SK-N-SH (cell line): ENCODE measurements at regions not wholly inside any gene's neighbourhood (a gene's known extent, or its start where the extent isn't known, plus 50 kb on each side); places are given as distances from the start of the nearest gene placed in this dataset.

ENCODE experiments used
- CTCF ChIA-PET: fragments of 300-600, 350-600 bp; formaldehyde crosslinking; extraction: SDS; loops from one replicate; lab custom pipeline; 2021; lab: Yijun Ruan, JAX
- POLR2A ChIA-PET: fragments of 350-600 bp; sonication (Branson Sonifier 250); formaldehyde crosslinking; extraction: SDS; loops from one replicate; lab custom pipeline; 2020; ENCODE audit warnings: antibody characterized with exemption, inconsistent platforms; lab: Yijun Ruan, JAX
- DNase-seq: peaks from one replicate; pipeline ENCODE4 v3.0.0; 2012
- H2AFZ ChIP-seq: fragments of 200-600 bp; sonication (generic); 2 replicates; pipeline ENCODE4 v1.8.1; 2016; ENCODE audit warnings: antibody characterized with exemption, mild to moderate bottlenecking, low read depth
- H3F3A ChIP-seq: fragments of 200-600 bp; sonication (generic); replicated peaks from 2 replicates; pipeline ENCODE3; 2016; ENCODE audit warnings: antibody characterized with exemption, mild to moderate bottlenecking; ENCODE audit not compliant: insufficient read depth
- H3K27ac ChIP-seq, 2 experiments: fragments of 200-500 bp in 1 of 2; fragments of 200-600 bp in 1 of 2; sonication (Bioruptor generic) in 1 of 2; sonication (generic), shearing (Covaris generic) in 1 of 2; 2 replicates each; pipeline versions ENCODE4 v1.5.1 to v1.6.1; 2014 to 2016; ENCODE audit warnings: low read depth in 2 of 2, inconsistent platforms in 1 of 2, low read length in 1 of 2, mild to moderate bottlenecking in 1 of 2, mixed read lengths in 1 of 2
- H3K27me3 ChIP-seq: fragments of 200-600 bp; sonication (generic), shearing (Covaris generic); 2 replicates; pipeline ENCODE4 v1.6.1; 2016; ENCODE audit warnings: mixed run types; ENCODE audit not compliant: insufficient read depth
- H3K36me3 ChIP-seq, 2 experiments: fragments of 200-500 bp in 1 of 2; fragments of 200-600 bp in 1 of 2; sonication (Bioruptor generic) in 1 of 2; sonication (generic) in 1 of 2; replicated peaks in 1 of 2; 2 replicates each; pipeline versions ENCODE3 to v1.5.1; 2014 to 2016; ENCODE audit warnings: low read length in 1 of 2, mild to moderate bottlenecking in 1 of 2; ENCODE audit not compliant: insufficient read depth in 2 of 2, control insufficient read depth in 1 of 2
- H3K4me1 ChIP-seq, 2 experiments: fragments of 200-500 bp in 1 of 2; fragments of 200-600 bp in 1 of 2; sonication (Bioruptor generic) in 1 of 2; sonication (generic), shearing (Covaris generic) in 1 of 2; 2 replicates each; pipeline versions ENCODE4 v1.5.1 to v1.6.1; 2014 to 2016; ENCODE audit warnings: low read depth in 1 of 2, low read length in 1 of 2, mixed run types in 1 of 2; ENCODE audit not compliant: insufficient read depth in 2 of 2, control insufficient read depth in 1 of 2
- H3K4me2 ChIP-seq: fragments of 200-600 bp; sonication (generic), shearing (Covaris generic); 2 replicates; pipeline ENCODE4 v1.6.1; 2017; ENCODE audit warnings: mixed run types
- H3K4me3 ChIP-seq, 2 experiments: fragments of 200-500 bp in 1 of 2; fragments of 200-600 bp in 1 of 2; sonication (Bioruptor generic) in 1 of 2; sonication (generic), shearing (Covaris generic) in 1 of 2; 2 replicates each; pipeline versions ENCODE4 v1.5.1 to v1.8.1; 2014 to 2016; ENCODE audit warnings: low read depth in 2 of 2, inconsistent platforms in 1 of 2, low read length in 1 of 2, mild to moderate bottlenecking in 1 of 2, mixed read lengths in 1 of 2, moderate library complexity in 1 of 2
- H3K79me2 ChIP-seq: fragments of 200-600 bp; sonication (generic); 2 replicates; pipeline ENCODE4 v1.8.1; 2017; ENCODE audit warnings: mild to moderate bottlenecking; ENCODE audit not compliant: insufficient read depth
- H3K9ac ChIP-seq: fragments of 200-600 bp; sonication (generic); 2 replicates; pipeline ENCODE4 v1.6.1; 2017; ENCODE audit warnings: mixed run types
- H3K9me2 ChIP-seq: fragments of 200-600 bp; sonication (generic); 2 replicates; pipeline ENCODE4 v1.6.1; 2017; ENCODE audit warnings: mixed run types
- H3K9me3 ChIP-seq: fragments of 200-600 bp; sonication (generic); 2 replicates; pipeline ENCODE4 v1.6.1; 2017; ENCODE audit warnings: mixed run types, mild to moderate bottlenecking, moderate library complexity
- H4K20me1 ChIP-seq: fragments of 200-600 bp; sonication (generic); 2 replicates; pipeline ENCODE4 v1.6.1; 2017; ENCODE audit warnings: mild to moderate bottlenecking, mixed run types; ENCODE audit not compliant: insufficient read depth
- CHD2 ChIP-seq: fragments of 150-350 bp; IDR thresholded peaks from 2 replicates; pipeline ENCODE4 v1.6.1; 2018; ENCODE audit warnings: low read length; ENCODE audit not compliant: partially characterized antibody
- EP300 ChIP-seq, 2 experiments: IDR thresholded peaks; 2 replicates each; pipeline versions ENCODE4 v1.4.0 to v1.6.1; 2012; ENCODE audit warnings: borderline replicate concordance in 1 of 2, low read depth in 1 of 2, low read length in 1 of 2
- GABPA ChIP-seq: IDR thresholded peaks from 2 replicates; pipeline ENCODE4 v1.4.0; 2012; ENCODE audit warnings: low read depth, mild to moderate bottlenecking
- GATA2 ChIP-seq: sonication (generic); formaldehyde crosslinking; IDR thresholded peaks from 2 replicates; pipeline ENCODE4 v1.5.0; 2020; ENCODE audit warnings: mild to moderate bottlenecking, missing genetic modification reagents
- JUND ChIP-seq: IDR thresholded peaks from 2 replicates; pipeline ENCODE4 v1.4.0; 2012
- MEF2A ChIP-seq: IDR thresholded peaks from 2 replicates; pipeline ENCODE4 v1.4.0; 2012; ENCODE audit warnings: low read depth, borderline replicate concordance
- MXI1 ChIP-seq: IDR thresholded peaks from 2 replicates; pipeline ENCODE4 v1.6.1; 2012; ENCODE audit warnings: mild to moderate bottlenecking, low read depth, low read length, improper control_type of control experiment
- NFIC ChIP-seq: IDR thresholded peaks from 2 replicates; pipeline ENCODE4 v1.4.0; 2012; ENCODE audit warnings: borderline replicate concordance
- RAD21 ChIP-seq: IDR thresholded peaks from 2 replicates; pipeline ENCODE4 v1.6.1; 2012; ENCODE audit warnings: mild to moderate bottlenecking, low read length
- RFX5 ChIP-seq: IDR thresholded peaks from 2 replicates; pipeline ENCODE4 v1.6.1; 2012; ENCODE audit warnings: mild to moderate bottlenecking, improper control_type of control experiment, low read length
- RXRA ChIP-seq: IDR thresholded peaks from 2 replicates; pipeline ENCODE4 v1.4.0; 2012; ENCODE audit warnings: low read depth, mild to moderate bottlenecking, borderline replicate concordance
- SIN3A ChIP-seq: IDR thresholded peaks from 2 replicates; pipeline ENCODE4 v1.6.1; 2012; ENCODE audit warnings: low read depth, mild to moderate bottlenecking, low read length, moderate library complexity, borderline replicate concordance
- SMC3 ChIP-seq: IDR thresholded peaks from 2 replicates; pipeline ENCODE4 v1.6.1; 2012; ENCODE audit warnings: low read depth, low read length, improper control_type of control experiment
- TCF12 ChIP-seq: IDR thresholded peaks from 2 replicates; pipeline ENCODE4 v1.4.0; 2012
- TEAD4 ChIP-seq: IDR thresholded peaks from 2 replicates; pipeline ENCODE4 v1.4.0; 2012; ENCODE audit warnings: mild to moderate bottlenecking, borderline replicate concordance; ENCODE audit not compliant: insufficient read depth
- YY1 ChIP-seq: IDR thresholded peaks from 2 replicates; pipeline ENCODE4 v1.4.0; 2012; ENCODE audit warnings: low read depth, mild to moderate bottlenecking
- WGBS: methylation state at CpG from one replicate; pipeline ENCODE4 v1.1.6; 2017; ENCODE audit warnings: low lambda C conversion rate; 5-methylcytosine and 5-hydroxymethylcytosine counted together
- TF ChIP-seq, protein P1 (sequence below): IDR thresholded peaks from 2 replicates; pipeline ENCODE4 v1.6.1; 2012; ENCODE audit warnings: mild to moderate bottlenecking, low read depth, low read length, moderate library complexity
- TF ChIP-seq, protein P2 (sequence below): IDR thresholded peaks from 2 replicates; pipeline ENCODE4; 2012
- TF ChIP-seq, protein P3 (sequence below): fragments of 150-350 bp; IDR thresholded peaks from 2 replicates; pipeline ENCODE4 v1.6.1; 2017; ENCODE audit warnings: antibody characterized with exemption, low read length, low read depth, borderline replicate concordance

DNA sequence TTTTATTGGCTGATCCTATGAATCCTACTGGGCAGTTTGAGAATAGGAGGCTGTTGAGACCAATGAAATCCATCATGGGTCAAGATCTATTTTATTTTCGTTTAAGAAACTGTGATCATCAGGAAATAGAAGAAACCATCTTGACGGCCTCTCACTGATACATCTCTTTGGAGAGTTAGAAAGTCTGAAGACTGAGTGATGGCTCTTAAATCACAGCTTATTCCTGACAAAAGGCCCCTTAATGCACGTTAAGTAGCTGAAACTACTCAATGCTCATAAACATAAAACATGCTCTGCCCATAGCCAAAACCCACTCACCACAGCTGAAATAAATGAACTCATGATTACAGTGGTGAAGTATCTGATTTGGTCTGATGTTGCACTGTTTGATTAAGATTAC, 784.5 kb upstream of the NEGR1 start:
- no peak for DNase-seq
- POLR2A ChIA-PET, result no interaction called here
- Histone ChIP-seq H4K20me1 (no peaks in the 10 kb centered on the region), H3K27ac (no peak overlapping the region), H3K4me3 (no peak overlapping the region), H3K36me3 (no peaks in the 10 kb centered on the region), H3K79me2 (no peaks in the 10 kb centered on the region), H3K9me3 (no peaks in the 10 kb centered on the region), H3K9ac (no peak overlapping the region), H3K4me2 (no peak overlapping the region), H2AFZ (no peak overlapping the region), H3F3A (no peaks in the 10 kb centered on the region)
- CTCF ChIA-PET, result interaction anchor here (1.0 kb wide), 1 partner anchor 444 kb away, joined by 3 read pairs; no protein-coding TSS in a partner anchor
- 11% methylated on average over 3 of the region's 3 CpGs for WGBS
- no peak for TF ChIP-seq SMC3
- TF ChIP-seq, protein P1, sequence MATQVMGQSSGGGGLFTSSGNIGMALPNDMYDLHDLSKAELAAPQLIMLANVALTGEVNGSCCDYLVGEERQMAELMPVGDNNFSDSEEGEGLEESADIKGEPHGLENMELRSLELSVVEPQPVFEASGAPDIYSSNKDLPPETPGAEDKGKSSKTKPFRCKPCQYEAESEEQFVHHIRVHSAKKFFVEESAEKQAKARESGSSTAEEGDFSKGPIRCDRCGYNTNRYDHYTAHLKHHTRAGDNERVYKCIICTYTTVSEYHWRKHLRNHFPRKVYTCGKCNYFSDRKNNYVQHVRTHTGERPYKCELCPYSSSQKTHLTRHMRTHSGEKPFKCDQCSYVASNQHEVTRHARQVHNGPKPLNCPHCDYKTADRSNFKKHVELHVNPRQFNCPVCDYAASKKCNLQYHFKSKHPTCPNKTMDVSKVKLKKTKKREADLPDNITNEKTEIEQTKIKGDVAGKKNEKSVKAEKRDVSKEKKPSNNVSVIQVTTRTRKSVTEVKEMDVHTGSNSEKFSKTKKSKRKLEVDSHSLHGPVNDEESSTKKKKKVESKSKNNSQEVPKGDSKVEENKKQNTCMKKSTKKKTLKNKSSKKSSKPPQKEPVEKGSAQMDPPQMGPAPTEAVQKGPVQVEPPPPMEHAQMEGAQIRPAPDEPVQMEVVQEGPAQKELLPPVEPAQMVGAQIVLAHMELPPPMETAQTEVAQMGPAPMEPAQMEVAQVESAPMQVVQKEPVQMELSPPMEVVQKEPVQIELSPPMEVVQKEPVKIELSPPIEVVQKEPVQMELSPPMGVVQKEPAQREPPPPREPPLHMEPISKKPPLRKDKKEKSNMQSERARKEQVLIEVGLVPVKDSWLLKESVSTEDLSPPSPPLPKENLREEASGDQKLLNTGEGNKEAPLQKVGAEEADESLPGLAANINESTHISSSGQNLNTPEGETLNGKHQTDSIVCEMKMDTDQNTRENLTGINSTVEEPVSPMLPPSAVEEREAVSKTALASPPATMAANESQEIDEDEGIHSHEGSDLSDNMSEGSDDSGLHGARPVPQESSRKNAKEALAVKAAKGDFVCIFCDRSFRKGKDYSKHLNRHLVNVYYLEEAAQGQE, result no peak
- TF ChIP-seq YY1, result no peak
- TF ChIP-seq, protein P2, sequence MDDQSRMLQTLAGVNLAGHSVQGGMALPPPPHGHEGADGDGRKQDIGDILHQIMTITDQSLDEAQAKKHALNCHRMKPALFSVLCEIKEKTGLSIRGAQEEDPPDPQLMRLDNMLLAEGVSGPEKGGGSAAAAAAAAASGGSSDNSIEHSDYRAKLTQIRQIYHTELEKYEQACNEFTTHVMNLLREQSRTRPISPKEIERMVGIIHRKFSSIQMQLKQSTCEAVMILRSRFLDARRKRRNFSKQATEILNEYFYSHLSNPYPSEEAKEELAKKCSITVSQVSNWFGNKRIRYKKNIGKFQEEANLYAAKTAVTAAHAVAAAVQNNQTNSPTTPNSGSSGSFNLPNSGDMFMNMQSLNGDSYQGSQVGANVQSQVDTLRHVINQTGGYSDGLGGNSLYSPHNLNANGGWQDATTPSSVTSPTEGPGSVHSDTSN, result no peak
- TF ChIP-seq JUND, result no peak
- TF ChIP-seq NFIC, result no peak
- TF ChIP-seq, protein P3, sequence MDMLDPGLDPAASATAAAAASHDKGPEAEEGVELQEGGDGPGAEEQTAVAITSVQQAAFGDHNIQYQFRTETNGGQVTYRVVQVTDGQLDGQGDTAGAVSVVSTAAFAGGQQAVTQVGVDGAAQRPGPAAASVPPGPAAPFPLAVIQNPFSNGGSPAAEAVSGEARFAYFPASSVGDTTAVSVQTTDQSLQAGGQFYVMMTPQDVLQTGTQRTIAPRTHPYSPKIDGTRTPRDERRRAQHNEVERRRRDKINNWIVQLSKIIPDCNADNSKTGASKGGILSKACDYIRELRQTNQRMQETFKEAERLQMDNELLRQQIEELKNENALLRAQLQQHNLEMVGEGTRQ, result no peak
- TF ChIP-seq GABPA, result no peak
- TF ChIP-seq TCF12, result no peak
- TF ChIP-seq CHD2, result no peak
- no peak for TF ChIP-seq RXRA
- TF ChIP-seq MEF2A, result no peak
- no peak for TF ChIP-seq EP300 (IDR thresholded peaks at IDR 0.05; ENCODE audit: borderline replicate concordance in 1 of 2, low read depth in 1 of 2, low read length in 1 of 2)
- TF ChIP-seq SIN3A, result no peak
- TF ChIP-seq TEAD4, result no peak
- no peak for TF ChIP-seq MXI1
- TF ChIP-seq RFX5, result no peak
- TF ChIP-seq GATA2 (CRISPR knock-in tag), result no peak
- no peak for TF ChIP-seq RAD21
- TF ChIP-seq, all 33 proteins: peak for 0
- Histone ChIP-seq H3K9me2 (no peaks in the 10 kb centered on the region), H3K4me1 (peaks cover 0 to 3% of the 10 kb centered on the region in 2 experiments; a peak in 1 of 4 replicates), H3K27me3 (no peaks in the 10 kb centered on the region)
